Endothelial cell of umbilical vein (primary cell): ENCODE measurements at regions not wholly inside any gene's neighbourhood (a gene's known extent, or its start where the extent isn't known, plus 50 kb on each side); places are given as distances from the start of the nearest gene placed in this dataset.

Experiments used
- BruUV-seq: library from RNA; stranded (reverse); fragments of 400-500 nt; replicated peaks from 2 replicates; lab custom pipeline; 2021; lab: Mats Ljungman, UMichigan
- CTCF ChIA-PET: fragments of 300-600, 350-600 bp; sonication (Branson Sonifier 250); formaldehyde crosslinking; loops from one replicate; lab custom pipeline; 2021; ENCODE audit warnings: antibody characterized with exemption, inconsistent platforms; lab: Charles Lee
- POLR2A ChIA-PET: fragments of 300-600, 350-600 bp; sonication (Branson Sonifier 250); formaldehyde crosslinking; loops from one replicate; lab custom pipeline; 2021; ENCODE audit warnings: antibody characterized with exemption, inconsistent platforms; lab: Charles Lee
- DNase-seq: peaks from one replicate; pipeline ENCODE4 v3.0.0-alpha.2; 2011; ENCODE audit warnings: low read depth, low spot score
- FAIRE-seq: peaks from 2 replicates; lab custom pipeline; 2011; peaks lifted over from hg19 to GRCh38; lab: Jason Lieb, UNC
- H2AFZ ChIP-seq: 2 replicates; pipeline ENCODE4 v1.6.0; 2012; ENCODE audit warnings: low read depth, low read length, control low read depth, inconsistent platforms
- H3K27ac ChIP-seq: 2 replicates; pipeline ENCODE4 v1.5.1; 2011; ENCODE audit warnings: low read depth, mild to moderate bottlenecking, control low read depth, low read length, moderate library complexity; ENCODE audit not compliant: insufficient read depth
- H3K27me3 ChIP-seq, 2 experiments: 2 replicates each; pipeline versions ENCODE4 v1.6.0 to v1.6.1; 2011; ENCODE audit warnings: low read length in 2 of 2, mixed read lengths in 1 of 2; ENCODE audit not compliant: control insufficient read depth in 2 of 2, insufficient read depth in 2 of 2
- H3K36me3 ChIP-seq, 2 experiments: 2 replicates in 1 of 2; 3 replicates in 1 of 2; pipeline ENCODE4 v1.5.1; 2011; ENCODE audit warnings: low read length in 2 of 2, mild to moderate bottlenecking in 1 of 2, moderate library complexity in 1 of 2; ENCODE audit not compliant: control insufficient read depth in 2 of 2, insufficient read depth in 2 of 2; ENCODE audit errors: extremely low read depth in 1 of 2
- H3K4me1 ChIP-seq: 3 replicates; pipeline ENCODE4 v1.5.1; 2011; ENCODE audit warnings: mild to moderate bottlenecking, low read length; ENCODE audit not compliant: control insufficient read depth, insufficient read depth; ENCODE audit errors: extremely low read depth
- H3K4me2 ChIP-seq: 2 replicates; pipeline ENCODE4 v1.6.1; 2011; ENCODE audit warnings: low read length, control low read depth, mixed read lengths; ENCODE audit not compliant: insufficient read depth
- H3K4me3 ChIP-seq, 3 experiments: fragments of 200-600 bp in 1 of 3; sonication (generic), shearing (Covaris generic) in 1 of 3; replicated peaks in 1 of 3; 2 replicates each; pipeline ENCODE4 v1.5.1; 2011 to 2016; ENCODE audit warnings: control low read depth in 3 of 3, low read length in 3 of 3, mild to moderate bottlenecking in 2 of 3, inconsistent platforms in 1 of 3, low read depth in 1 of 3, moderate library complexity in 1 of 3; ENCODE audit not compliant: insufficient read depth in 1 of 3
- H3K79me2 ChIP-seq: 2 replicates; pipeline ENCODE4 v1.6.0; 2012; ENCODE audit warnings: low read length, inconsistent platforms; ENCODE audit not compliant: control insufficient read depth, insufficient read depth
- H3K9ac ChIP-seq: replicated peaks from 2 replicates; pipeline ENCODE3; 2011; ENCODE audit warnings: low read length, control low read depth; ENCODE audit not compliant: insufficient read depth; ENCODE audit errors: extremely low read depth
- H3K9me1 ChIP-seq: replicated peaks from 3 replicates; pipeline ENCODE4 v1.6.0; 2011; ENCODE audit warnings: mild to moderate bottlenecking, low read length; ENCODE audit not compliant: control insufficient read depth, insufficient read depth; ENCODE audit errors: extremely low read depth
- H3K9me3 ChIP-seq: replicated peaks from 2 replicates; pipeline ENCODE4 v1.5.1; 2012; ENCODE audit warnings: low read length, inconsistent platforms; ENCODE audit not compliant: control insufficient read depth, insufficient read depth
- H4K20me1 ChIP-seq: replicated peaks from 2 replicates; pipeline ENCODE3; 2011; ENCODE audit warnings: mild to moderate bottlenecking, low read length; ENCODE audit not compliant: control insufficient read depth, insufficient read depth; ENCODE audit errors: extremely low read depth
- CTCF ChIP-seq, 2 donors: IDR thresholded peaks; 1 replicate in 1 of 2; 2 replicates in 1 of 2; pipeline ENCODE4 v1.5.1; 2011; ENCODE audit warnings: low read length in 2 of 2, mild to moderate bottlenecking in 2 of 2, moderate library complexity in 2 of 2, control low read depth in 1 of 2, inconsistent platforms in 1 of 2, low read depth in 1 of 2; ENCODE audit not compliant: insufficient read depth in 1 of 2; ENCODE audit errors: extremely low read depth in 1 of 2
- EZH2 ChIP-seq: IDR thresholded peaks from 2 replicates; pipeline ENCODE4 v1.6.1; 2012; ENCODE audit warnings: borderline replicate concordance, low read depth, mild to moderate bottlenecking, moderate library complexity, low read length, inconsistent platforms; ENCODE audit not compliant: severe bottlenecking
- FOS ChIP-seq: IDR thresholded peaks from 2 replicates; pipeline ENCODE4 v1.6.1; 2011; ENCODE audit warnings: mild to moderate bottlenecking, low read length, moderate library complexity, borderline replicate concordance; ENCODE audit not compliant: insufficient read depth
- GATA2 ChIP-seq: IDR thresholded peaks from 2 replicates; pipeline ENCODE4 v1.7.0; 2011; ENCODE audit warnings: low read depth, mild to moderate bottlenecking, moderate library complexity, mixed read lengths, low read length; ENCODE audit not compliant: insufficient read length, insufficient read depth
- JUN ChIP-seq: IDR thresholded peaks from 2 replicates; pipeline ENCODE4 v1.6.1; 2011; ENCODE audit warnings: borderline replicate concordance, low read depth; ENCODE audit not compliant: insufficient read length, insufficient read depth
- MAX ChIP-seq: IDR thresholded peaks from 2 replicates; pipeline ENCODE4 v1.6.1; 2011; ENCODE audit not compliant: insufficient read depth, insufficient read length
- MYC ChIP-seq: IDR thresholded peaks from one replicate; pipeline ENCODE4 v1.6.1; 2011; ENCODE audit warnings: mild to moderate bottlenecking, low read depth, low read length
- POLR2A ChIP-seq: IDR thresholded peaks from 2 replicates; pipeline ENCODE4 v1.6.1; 2012; ENCODE audit warnings: low read depth, mild to moderate bottlenecking, control low read depth, low read length
- POLR2AphosphoS5 ChIP-seq: IDR thresholded peaks from 2 replicates; pipeline ENCODE4 v1.6.1; 2012; ENCODE audit warnings: low read depth, mild to moderate bottlenecking, control low read depth, low read length, moderate library complexity; ENCODE audit not compliant: insufficient read depth
- dilution Hi-C: fragments of 300-500 bp; cut with MboI; formaldehyde crosslinking; loops from one replicate; pipeline ENCODE4 v1.15.0; 2019; ENCODE audit warnings: low sequenced_read_pairs; ENCODE audit not compliant: extremely low pct_ligation_motif_present
- intact Hi-C: fragments of 100-400 bp; cut with micrococcal nuclease; formaldehyde crosslinking; loops from one replicate; pipeline ENCODE4 v1.10.0; 2022

- no peak overlapping the region for H3K27ac ChIP-seq
- DNase-seq (no peak), FAIRE-seq (no peak)
- no peaks in the 10 kb centered on the region for H3K36me3 ChIP-seq
- no peak overlapping the region for H2AFZ ChIP-seq
- no peak overlapping the region for H3K4me2 ChIP-seq
- H3K9me1 ChIP-seq, result no peaks in the 10 kb centered on the region
- H3K4me1 ChIP-seq, result no peaks in the 10 kb centered on the region
- H3K79me2 ChIP-seq, result no peaks in the 10 kb centered on the region
- no peak overlapping the region for H3K4me3 ChIP-seq
- no peak overlapping the region for H3K9ac ChIP-seq
- TF ChIP-seq POLR2A (no peak), GATA2 (no peak), CTCF (IDR thresholded peaks at IDR 0.05; ENCODE audit: extremely low read depth in 1 of 2, insufficient read depth in 1 of 2, low read depth in 1 of 2, low read length in 2 of 2) (no peak), FOS (no peak), EZH2 (no peak), JUN (no peak), POLR2AphosphoS5 (no peak), MAX (no peak), MYC (no peak)
- dilution Hi-C loops (no loop called here), intact Hi-C loops (no loop called here)
- H3K27me3 ChIP-seq, result no peaks in the 10 kb centered on the region
- no TSS peak for BruUV-seq
- no peaks in the 10 kb centered on the region for H3K9me3 ChIP-seq
- ChIA-PET POLR2A (no interaction called here), CTCF (no interaction called here)
- H4K20me1 ChIP-seq, result no peaks in the 10 kb centered on the region
Measured at GRCh38 chr1:240714568-240715292, 102.8 kb upstream of the GREM2 start.
